DMS153 treated with DMSO at 0.1 percent for 48 hours (cell line): ENCODE measurements at regions not wholly inside any gene's neighbourhood (a gene's known extent, or its start where the extent isn't known, plus 50 kb on each side); places are given as distances from the start of the nearest gene placed in this dataset.

Experiments
- DNase-seq: peaks from one replicate; lab custom pipeline; 2025; ENCODE audit not compliant: unreplicated experiment; lab: John Stamatoyannopoulos, UW

DNA sequence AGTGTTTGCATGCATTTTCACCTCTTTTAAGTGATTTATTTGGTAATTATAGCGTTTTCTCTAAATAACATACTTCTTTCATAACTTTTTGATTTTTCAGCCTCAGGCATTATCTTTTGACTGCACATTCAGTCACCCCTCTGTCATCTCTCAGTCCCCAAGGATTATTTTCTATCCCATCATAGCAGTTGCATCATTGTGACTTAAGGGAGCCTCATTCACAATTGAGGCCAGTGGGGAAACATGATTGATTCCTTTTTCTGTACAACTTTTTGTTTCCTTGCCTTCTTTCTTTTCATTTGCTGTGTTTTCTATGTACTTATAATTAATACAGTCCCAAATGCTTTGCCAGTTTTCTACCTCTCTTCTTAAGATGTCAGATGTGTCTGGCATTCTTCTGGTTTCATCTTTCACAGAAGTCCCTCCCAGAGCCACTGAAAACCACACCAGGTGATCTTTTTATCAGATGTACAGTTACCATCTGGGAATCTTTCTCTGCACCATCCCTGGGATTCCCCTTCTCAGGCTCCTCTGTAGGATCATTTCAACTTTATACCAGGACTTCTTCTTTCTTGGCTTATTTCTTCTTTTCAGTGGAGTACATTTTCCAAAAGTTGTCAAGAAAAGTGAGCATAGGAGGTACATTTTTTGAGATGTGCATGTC lies 151.4 kb downstream of the RAP2B start:
- no peak for DNase-seq

DNA sequence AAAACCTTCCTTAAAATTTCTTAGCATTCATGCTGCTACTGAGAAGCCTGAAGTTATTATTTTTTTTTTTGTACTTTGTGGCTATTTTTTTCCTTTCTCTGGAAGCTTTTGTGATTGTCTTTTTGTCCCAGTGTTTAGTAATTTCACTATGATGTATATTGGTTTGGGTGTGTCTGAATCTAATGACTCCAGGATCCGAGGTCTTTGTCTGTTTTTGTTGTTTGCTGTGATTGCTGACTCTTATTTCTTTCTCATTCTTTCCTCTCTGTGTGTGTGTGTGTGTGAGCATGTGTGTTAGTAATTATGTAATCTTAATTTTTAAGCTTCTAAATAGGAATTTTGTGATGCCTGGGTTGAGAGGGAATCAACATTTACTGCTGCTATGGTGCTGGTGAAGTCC lies 152.0 kb downstream of the RAP2B start:
- DNase-seq, result no peak

DNA sequence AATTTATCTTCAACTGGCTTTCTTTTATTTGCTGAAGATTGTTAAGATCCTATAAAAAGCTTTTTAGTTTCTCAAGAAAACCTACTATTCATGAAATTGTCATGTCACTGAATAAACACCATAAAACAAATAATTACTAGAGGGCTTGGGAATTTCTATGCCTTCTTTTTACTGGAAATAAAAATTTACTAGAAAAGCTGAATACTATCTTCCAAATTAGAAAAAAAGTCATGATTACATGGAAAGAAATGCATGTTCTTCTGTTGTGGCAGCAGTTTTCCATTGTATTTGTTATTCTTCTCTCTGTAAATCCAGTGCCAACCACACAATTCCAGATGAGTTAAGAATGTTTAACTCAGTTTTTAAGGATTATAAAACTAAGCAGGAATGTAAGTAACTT lies 153.8 kb downstream of the RAP2B start:
- DNase-seq, result no peak

DNA sequence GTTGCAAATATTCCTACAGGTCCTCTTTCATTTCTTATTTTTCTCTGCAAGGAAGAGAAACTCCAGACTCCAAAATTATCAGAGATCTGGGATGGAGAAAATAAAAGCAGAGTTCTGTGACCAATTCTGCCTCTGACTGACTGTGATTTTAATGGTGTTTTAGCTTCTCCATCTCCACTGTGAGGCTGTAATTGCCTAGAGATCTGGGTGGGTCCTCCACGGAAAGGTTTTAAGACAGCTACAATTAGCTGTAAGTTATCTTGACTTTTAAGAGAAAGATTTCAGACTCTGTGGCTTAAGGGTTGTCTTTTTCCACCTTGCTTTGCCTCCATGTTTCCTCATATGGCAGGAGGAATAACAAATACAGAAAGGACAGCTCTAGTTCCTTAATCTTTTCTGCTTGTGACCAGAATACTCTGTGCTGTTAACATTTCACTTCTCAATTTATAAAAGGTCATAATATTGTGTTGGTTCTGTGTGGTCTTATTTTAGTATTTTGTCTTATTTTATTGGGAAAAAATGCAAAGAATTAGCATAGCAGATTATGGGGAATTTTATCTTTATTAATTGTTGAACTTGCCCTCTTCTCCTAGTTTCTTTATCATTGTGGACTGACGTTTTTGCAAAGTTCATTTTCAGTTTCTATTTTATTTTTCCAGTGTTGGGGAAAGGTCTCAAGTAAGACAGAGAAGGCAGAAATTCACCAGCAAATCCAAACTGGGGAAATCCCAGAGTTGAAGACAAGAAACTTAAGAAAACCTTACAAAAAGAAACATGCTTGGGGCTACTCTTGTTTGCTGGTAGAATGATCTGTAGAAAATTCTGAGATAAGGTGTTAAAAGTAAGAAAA lies 157.9 kb downstream of the RAP2B start:
- DNase-seq, result no peak

DNA sequence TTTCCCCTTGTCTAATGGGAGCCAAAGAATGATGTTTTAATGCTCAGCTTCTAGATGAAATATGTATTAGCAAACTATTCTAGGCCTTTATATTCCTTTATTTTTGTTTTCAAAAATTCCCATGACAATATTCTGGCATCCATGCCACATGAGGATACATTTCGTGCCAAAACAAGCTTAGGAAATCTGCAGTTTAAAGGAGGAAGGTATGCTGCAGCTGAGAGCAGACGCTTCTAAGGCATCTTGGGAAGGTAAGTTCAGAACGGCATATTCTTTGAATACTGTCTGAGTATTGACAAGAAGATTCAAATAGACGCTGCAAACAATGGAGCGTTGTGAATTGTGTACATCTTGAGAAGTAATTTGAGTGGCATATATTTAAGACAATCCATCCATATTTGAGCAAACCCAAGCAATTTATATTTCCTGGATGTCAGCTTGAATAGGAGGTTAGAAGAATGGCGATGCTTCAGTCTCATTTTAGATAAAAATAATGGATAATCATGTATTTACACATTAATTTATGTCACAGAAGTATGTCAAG lies 158.6 kb downstream of the RAP2B start:
- no peak for DNase-seq

DNA sequence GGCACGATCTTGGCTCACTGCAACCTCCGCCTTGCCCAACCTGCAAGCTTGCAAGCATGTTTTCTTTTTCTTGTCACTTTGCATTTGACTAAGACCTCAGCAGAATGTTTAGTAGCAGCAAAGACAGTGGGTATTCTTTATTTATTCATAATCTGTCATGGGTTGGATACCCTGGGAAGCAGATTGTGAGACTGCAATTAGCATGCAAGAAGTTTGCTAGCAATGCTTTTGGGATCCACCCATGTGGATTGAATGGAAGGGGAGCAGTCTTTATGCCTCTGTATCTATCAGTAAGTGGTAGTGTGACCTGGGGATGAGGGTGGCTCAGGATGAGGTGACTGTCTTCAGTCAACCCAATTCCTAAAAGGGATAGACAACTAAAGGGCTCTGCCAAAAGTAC lies 166.7 kb downstream of the RAP2B start:
- no peak for DNase-seq

DNA sequence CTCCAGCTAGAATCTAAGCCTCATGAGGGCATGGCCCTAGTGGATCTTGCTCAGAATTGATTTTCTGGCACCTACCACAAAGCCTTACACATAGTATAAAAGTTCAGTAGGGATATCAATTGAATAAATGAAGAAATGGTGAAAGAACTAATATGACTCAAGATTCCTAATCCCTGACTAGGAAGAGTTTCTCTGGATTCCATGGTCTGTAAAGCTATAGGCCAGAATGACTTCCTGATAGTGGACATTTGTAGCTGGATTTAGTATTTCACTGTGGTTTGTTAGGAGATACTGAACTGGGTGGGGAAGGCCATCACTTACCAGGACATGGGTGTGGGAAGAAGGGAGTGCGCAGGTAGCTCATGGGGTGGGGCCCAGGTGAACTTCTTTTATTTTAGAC lies 168.9 kb downstream of the RAP2B start:
- no peak for DNase-seq

DNA sequence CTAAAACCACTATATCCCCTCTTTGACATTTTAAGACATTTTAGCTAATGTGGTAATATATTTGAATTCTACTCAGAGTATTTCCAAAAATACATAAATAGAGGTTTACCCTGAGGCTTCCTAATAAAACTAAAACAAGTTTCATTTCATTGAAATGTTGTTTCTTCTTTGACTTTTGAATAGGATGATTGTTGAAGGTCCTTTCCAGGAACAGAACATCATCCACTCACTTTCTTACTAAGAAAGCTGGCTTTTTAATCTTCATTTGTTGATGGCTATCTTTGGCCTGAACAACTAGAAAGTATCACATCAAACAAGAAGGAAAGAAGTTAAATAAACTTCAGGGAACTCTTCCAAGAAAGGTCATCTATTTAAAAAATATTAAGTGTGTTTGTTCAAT lies 169.7 kb downstream of the RAP2B start:
- DNase-seq, result no peak

DNA sequence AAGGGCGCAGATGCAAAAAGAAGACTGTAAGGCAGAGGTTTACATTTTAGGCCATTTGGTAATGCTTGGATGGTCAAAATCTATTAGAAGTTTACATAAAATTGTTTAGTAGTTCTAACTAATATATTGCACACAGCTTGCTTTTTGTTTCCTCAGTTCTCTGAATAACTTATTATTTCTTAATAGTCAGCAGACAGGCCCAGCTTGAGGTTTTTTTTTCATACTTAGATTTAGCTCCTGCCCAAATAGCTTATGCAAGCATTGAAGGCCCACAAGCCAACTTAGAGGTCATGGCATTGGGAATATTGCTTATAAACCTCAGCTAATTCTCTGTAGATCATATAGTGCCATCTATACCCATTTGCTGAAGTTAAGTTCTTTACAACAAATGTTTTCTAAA lies 172.5 kb downstream of the RAP2B start:
- no peak for DNase-seq

DNA sequence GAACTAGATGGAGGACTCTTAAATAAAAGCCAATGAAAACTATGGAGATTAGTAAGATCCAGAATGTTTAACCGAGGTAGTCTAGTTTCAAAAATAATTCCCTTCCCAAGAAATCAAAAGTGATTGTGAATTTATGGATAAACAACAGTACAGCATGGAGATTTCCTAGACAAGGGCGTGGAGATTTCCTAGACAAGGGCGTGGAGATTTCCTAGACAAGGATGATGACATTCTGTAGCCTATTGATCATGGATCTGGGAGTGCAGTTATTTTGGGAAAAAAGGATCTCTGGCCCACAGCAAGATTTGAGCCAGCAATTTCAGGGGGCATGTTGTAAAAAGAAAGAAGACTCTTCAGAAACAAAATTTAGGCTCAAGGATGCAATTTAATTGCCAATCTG lies 175.3 kb downstream of the RAP2B start:
- no peak for DNase-seq

DNA sequence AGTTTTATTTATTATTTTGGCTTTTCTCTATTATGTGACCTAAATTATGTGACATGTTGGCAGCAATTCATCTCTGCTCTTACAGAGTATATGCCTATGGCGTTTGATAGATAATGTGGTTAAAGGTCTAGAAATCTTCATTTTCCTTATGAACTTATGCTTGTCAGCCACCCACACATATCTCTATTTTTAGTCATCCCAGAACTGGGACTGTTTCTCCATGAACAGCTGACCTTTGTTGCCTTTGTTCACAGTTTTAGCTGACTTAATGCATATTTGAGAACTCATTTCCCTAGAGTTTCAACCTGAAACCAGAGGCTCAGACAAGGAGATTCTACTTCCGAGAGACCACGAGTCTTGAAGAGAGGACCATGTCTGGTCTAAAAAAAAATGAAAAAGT lies 176.5 kb downstream of the RAP2B start:
- DNase-seq, result no peak

DNA sequence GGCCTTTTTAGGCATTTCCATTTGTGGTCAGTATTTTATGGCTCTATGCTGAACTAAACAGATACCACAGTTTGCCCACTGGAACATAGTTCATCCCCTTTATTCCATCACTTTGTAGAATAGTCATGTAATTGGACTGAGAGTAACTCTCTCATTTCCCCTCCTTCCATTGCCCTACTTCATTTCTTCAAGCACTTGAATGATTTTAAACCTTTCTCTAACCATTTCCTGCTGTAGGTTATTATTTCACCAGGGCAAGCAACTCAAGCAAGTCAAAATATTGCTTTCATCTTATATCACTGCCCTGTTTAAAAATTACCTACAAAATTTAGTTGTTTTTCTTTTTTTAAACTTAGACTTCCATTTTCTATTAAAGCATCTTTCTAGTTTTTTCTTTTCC lies 177.0 kb downstream of the RAP2B start:
- no peak for DNase-seq

DNA sequence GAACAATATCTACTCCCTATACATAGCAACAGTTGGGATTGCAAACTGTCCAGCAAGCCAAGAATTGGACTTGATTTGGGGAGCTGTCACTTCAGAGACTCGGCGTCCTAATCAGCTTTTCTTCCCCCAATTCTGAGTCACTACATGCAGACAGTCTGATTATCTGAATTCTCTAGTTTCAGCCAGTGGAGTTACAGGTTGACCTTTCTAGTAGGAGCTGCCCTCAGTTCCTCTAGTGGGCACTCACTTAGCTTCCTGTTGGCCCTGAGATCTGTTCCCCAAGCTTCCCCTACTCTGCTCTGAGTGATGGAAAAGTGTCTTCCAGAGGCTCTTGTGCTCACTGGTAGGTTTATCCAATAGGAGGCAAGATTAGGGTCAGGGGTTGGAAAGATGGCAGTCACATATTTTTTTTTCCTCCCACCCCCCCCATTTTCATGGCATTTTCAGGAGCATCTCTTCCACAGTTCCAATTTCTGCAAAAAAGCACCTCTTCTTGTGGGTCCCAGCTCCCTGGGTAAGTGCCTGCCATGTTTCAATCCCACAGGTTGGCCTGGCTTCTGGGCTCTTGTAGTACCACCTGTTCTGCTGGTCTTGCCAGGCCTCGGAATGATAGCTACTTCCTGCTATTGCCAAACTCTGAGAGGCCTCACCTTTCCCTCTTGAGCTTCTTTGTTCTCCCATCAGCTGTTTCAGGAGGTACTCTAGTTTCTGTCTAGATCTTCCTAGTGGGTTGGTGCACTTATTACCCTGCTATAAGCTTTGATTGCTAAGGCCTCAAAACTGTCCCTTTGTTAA lies 182.2 kb downstream of the RAP2B start:
- no peak for DNase-seq

DNA sequence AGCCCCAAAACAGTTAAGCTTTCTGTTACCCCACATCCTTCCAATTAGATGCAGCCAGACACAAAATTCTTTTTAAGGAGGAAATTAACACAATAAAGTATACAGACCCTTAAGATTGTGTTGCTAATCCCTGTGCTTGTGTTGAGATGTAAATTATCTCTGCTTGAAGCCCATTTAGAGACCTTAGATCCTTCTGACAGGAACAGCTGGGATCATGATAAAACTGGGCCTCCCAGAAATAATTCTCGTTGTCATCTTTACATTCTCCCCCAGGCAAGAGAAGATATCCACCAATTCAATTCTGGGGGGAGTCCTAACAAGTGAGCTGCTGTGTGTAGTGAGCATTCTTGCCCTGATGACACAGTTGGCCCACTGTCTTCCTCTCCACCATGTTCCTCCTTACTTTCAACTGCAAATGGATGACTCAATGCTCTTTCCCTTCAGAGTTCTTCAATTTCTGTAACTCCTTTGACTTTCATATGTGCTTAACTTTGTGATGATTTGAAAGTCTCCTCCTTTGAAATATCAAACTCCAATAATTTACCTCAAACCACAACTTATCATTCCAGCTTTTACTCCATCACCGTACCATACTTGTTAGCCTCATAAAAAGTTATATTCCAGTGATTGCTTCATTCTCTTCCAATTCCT lies 186.6 kb downstream of the RAP2B start:
- no peak for DNase-seq

DNA sequence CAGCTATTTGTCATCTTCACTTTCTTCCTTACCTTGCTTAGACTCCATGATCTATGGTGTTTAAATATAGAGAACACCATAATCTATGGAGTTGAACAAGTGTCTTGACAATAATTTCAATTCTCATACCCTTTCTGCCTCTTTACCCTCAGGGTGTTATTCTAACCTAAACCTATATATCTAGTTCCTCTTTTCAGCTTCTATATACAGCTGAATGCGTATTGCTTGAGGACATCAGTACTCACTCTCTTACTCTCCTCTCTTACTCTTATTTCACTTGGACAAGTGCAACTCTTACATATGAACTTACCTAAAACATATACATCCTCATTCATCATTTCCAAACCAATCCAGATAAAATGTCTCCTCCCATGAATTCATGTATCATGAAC lies 187.1 kb downstream of the RAP2B start:
- no peak for DNase-seq

DNA sequence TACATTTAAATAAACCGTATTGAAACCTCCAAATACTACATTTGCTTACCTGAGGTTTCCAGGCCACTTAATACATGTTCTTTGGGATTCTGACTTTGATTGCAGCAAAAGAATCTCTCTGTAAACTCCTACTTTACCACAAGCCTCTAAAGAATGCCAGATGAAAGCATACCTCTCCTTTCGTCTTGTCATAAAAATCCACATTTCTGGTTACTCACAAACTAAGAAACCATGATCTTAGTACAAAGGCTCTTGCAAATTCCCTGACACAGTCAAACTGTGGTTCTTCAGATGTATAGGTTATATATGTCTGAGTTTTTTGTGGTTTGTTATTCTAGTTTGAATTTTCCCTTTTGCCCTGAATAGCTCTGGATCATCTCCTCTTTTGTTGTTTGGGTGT lies 188.4 kb downstream of the RAP2B start:
- DNase-seq, result no peak

DNA sequence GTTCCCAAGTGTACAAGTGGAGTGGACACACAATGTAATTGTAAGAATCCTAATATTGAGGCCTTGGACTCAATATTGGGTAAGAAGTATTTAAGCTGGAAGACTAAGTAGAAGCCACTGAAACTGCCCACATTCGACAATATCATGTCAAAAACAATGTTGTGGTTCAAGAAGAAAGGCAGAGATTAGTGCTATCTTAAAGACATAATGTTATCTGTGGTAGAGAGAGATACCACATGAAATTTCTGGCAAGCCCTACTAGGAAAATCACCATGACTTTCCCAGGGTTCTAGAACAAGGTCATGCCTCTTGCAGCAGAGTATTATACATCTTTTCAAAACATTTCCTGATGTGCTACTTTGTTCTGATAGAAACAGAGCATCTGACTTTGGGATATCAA lies 192.6 kb downstream of the RAP2B start:
- DNase-seq, result no peak

DNA sequence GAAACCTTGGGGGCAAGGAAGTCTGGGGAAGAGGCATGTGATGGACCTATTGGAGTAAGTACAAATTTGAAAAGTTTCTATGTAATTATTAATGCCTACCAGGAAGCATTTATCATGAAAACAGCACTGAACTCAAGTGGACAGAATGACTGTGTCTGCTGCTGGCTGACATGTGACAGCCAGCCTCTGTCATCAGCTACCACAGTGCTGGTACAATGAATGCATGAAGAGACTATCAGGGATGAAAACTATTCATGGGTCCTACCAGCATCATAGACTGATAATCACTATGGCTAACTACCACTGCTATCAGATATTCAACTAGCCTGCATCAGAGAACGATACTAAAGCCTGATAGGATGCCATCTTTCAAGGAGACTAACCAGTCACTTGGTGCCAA lies 193.5 kb downstream of the RAP2B start:
- no peak for DNase-seq

DNA sequence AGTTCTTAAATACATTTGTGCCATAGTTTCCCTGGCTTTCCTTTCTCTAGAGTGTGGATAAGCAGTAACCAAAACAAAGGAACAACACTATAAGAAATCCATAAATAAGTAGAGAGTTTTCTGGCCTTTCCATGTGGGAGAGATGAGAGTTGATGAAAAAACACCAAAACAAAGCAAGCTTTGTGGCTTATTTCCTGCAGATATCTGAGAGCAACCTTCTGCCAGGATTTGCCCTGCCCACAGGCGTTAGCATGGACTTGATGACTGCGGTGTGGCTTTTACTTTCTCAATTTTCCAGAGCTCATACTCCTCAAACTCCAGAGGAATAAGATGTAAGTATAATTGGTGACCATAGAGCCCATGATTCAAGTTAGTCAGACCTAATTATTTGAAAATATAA lies 194.9 kb downstream of the RAP2B start:
- DNase-seq, result no peak

DNA sequence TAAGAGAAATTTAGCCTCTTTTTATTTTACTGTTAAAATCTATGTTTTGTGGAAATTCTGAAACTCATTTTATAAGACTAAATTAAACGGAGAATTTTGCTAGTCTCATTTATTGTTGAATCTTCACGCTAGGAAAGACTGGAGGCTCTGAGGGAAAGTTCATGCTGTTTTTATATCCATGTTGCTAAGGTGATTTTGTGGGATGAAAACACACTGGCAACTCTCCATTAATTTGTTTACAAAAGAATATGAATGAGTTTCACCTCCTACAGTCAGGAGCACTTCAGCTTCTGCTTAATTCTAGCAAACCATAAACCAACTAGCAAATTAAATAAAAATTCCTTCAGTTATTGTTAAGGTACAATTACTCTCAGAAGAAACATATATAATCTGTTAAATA lies 195.4 kb downstream of the RAP2B start:
- DNase-seq, result no peak
